ENCODE measurements at regions not wholly inside any gene's neighbourhood (a gene's known extent, or its start where the extent isn't known, plus 50 kb on each side); places are given as distances from the start of the nearest gene placed in this dataset.

- no peaks in the 10 kb centered on the region for H3F3A ChIP-seq (replicated peaks; ENCODE audit: low read depth)
- H3K27ac ChIP-seq (ENCODE audit: low read depth): no peak overlapping the region
- H3K79me2 ChIP-seq (replicated peaks; ENCODE audit: insufficient read depth): no peaks in the 10 kb centered on the region
- no peaks in the 10 kb centered on the region for H3K27me3 ChIP-seq (ENCODE audit: insufficient read depth)
- Mint-ChIP-seq H3K9me3 (no peaks in the 10 kb centered on the region; the same call in 2 of the 3 replicates), H3K27me3 (ENCODE audit: insufficient read depth, low read depth, poor library complexity) (no peaks in the 10 kb centered on the region), H3K27ac (no peak overlapping the region), H3K4me1 (no peaks in the 10 kb centered on the region), H3K4me3 (no peak overlapping the region), H3K36me3 (ENCODE audit: low read depth) (no peaks in the 10 kb centered on the region; the same call in 2 of the 3 replicates)
- no peaks in the 10 kb centered on the region for H4K20me1 ChIP-seq (replicated peaks; ENCODE audit: insufficient read depth)
- 0 out of 2 replicates have a peak, but pooled peaks cover 9% of the 10 kb centered on the region for H3K9me2 ChIP-seq (ENCODE audit: insufficient read depth)
- H3K4me3 ChIP-seq: no peak overlapping the region
- DNase-seq (ENCODE audit: low spot score) (no peak), ATAC-seq (no peak)
- TF ChIP-seq STAT1 (IDR thresholded peaks at IDR 0.05; ENCODE audit: unreplicated experiment) (no peak), ZNF462 (CRISPR knock-in tag; IDR thresholded peaks at IDR 0.05) (no peak), ZNF331 (CRISPR knock-in tag; IDR thresholded peaks at IDR 0.05; ENCODE audit: low read depth) (no peak), POLR2AphosphoS5 (IDR thresholded peaks at IDR 0.05; ENCODE audit: low read depth) (no peak), REST (IDR thresholded peaks at IDR 0.05; ENCODE audit: unreplicated experiment) (no peak), ZNF114 (CRISPR knock-in tag; IDR thresholded peaks at IDR 0.05) (no peak), NANOG (IDR thresholded peaks at IDR 0.05; ENCODE audit: borderline replicate concordance) (no peak)
- H3K36me3 ChIP-seq (ENCODE audit: insufficient read depth): no peaks in the 10 kb centered on the region
- H3K4me1 ChIP-seq (ENCODE audit: insufficient read depth): no peaks in the 10 kb centered on the region
- no peak overlapping the region for H2AFZ ChIP-seq
- H3K4me2 ChIP-seq: no peak overlapping the region
Observed at GRCh38 chr13:109910194-109910593, 123.8 kb upstream of the IRS2 start.
